ENCODE measurements at regions not wholly inside any gene's neighbourhood (a gene's known extent, or its start where the extent isn't known, plus 50 kb on each side); places are given as distances from the start of the nearest gene placed in this dataset.

DNA sequence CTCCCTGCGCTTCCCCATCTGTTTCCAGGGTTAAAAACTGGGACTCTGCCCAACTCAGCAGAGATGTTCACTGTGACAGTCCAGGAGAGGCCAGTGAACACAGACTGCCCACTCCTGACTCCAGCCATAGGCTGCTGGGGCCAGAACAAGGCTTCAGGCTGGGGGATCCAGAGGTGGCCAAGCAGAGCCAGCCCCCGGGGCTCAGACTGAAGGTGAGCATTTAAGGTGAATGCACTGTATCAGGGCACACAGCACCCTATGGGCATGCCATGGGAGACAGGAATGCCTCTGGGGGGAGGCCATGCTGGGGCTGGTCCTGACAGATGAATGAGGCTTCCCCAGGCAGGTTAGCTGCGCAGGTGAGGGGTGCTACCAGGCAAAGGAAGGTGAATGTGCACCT is 96.4 kb downstream of the TUBA3C start:
- Histone ChIP-seq H3K4me3 (ENCODE audit: low read depth, low read length, poor library complexity, severe bottlenecking) (no peak overlapping the region), H3K9me3 (ENCODE audit: low read length) (no peaks in the 10 kb centered on the region), H3K79me2 (ENCODE audit: insufficient read depth, low read depth, low read length) (no peaks in the 10 kb centered on the region), H3K4me1 (ENCODE audit: insufficient read depth, low read length, poor library complexity, severe bottlenecking) (no peaks in the 10 kb centered on the region), H3K9me2 (ENCODE audit: insufficient read depth, low read length) (no peaks in the 10 kb centered on the region), H4K20me1 (ENCODE audit: insufficient read depth, low read length) (no peaks in the 10 kb centered on the region), H3K36me3 (ENCODE audit: insufficient read depth, low read length) (no peaks in the 10 kb centered on the region), H3K4me2 (ENCODE audit: low read length) (no peak overlapping the region), H2AFZ (ENCODE audit: low read length) (no peak overlapping the region), H3K27ac (ENCODE audit: low read depth, low read length, poor library complexity, severe bottlenecking) (no peak overlapping the region)
- no peak for DNase-seq (ENCODE audit: low spot score)
- ChIA-PET POLR2A (no interaction called here), CTCF (ENCODE audit: unreplicated experiment) (no interaction called here)
- intact Hi-C loops (cut with micrococcal nuclease; ENCODE audit: unreplicated experiment), result loop anchor here (10.0 kb wide), 1 partner anchor 50 kb away; no protein-coding TSS in a partner anchor
- TF ChIP-seq EZH2phosphoT487 (IDR thresholded peaks at IDR 0.05; ENCODE audit: borderline replicate concordance, low read depth, low read length) (no peak), CTCF (conservative IDR thresholded peaks at IDR 0.05; ENCODE audit: low read length) (no peak)
- BruUV-seq (replicated peaks), result no TSS peak

DNA sequence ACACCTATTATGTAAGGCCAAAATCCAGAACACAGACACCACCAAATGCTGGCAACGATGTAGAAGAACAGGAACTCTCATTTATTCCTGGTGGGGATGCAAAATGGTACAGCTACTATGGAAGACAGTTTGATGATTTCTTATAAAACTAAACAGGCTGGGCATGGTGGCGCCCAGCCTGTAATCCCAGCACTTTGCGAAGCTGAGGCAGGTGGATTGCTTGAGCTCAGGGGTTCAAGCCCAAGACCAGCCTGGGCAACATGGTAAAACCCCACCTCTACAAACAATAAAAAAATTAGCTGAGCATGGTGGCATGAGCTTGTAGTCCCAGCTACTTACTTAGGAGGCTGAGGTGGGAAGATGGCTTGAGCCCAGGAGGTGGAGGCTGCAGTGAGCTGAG is 98.3 kb downstream of the TUBA3C start:
- ChIA-PET CTCF (ENCODE audit: unreplicated experiment) (no interaction called here), POLR2A (no interaction called here)
- no peak overlapping the region for H3K4me3 ChIP-seq (ENCODE audit: low read depth, low read length, poor library complexity, severe bottlenecking)
- no peak overlapping the region for H3K4me2 ChIP-seq (ENCODE audit: low read length)
- H3K36me3 ChIP-seq (ENCODE audit: insufficient read depth, low read length), result no peaks in the 10 kb centered on the region
- TF ChIP-seq CTCF (conservative IDR thresholded peaks at IDR 0.05; ENCODE audit: low read length) (no peak), EZH2phosphoT487 (IDR thresholded peaks at IDR 0.05; ENCODE audit: borderline replicate concordance, low read depth, low read length) (no peak)
- BruUV-seq (replicated peaks), result no TSS peak
- no peaks in the 10 kb centered on the region for H4K20me1 ChIP-seq (ENCODE audit: insufficient read depth, low read length)
- intact Hi-C loops (cut with micrococcal nuclease; ENCODE audit: unreplicated experiment), result loop anchor here (10.0 kb wide), 1 partner anchor 49 kb away; no protein-coding TSS in a partner anchor
- H3K79me2 ChIP-seq (ENCODE audit: insufficient read depth, low read depth, low read length), result no peaks in the 10 kb centered on the region
- no peaks in the 10 kb centered on the region for H3K4me1 ChIP-seq (ENCODE audit: insufficient read depth, low read length, poor library complexity, severe bottlenecking)
- H3K9me2 ChIP-seq (ENCODE audit: insufficient read depth, low read length), result no peaks in the 10 kb centered on the region
- no peaks in the 10 kb centered on the region for H3K9me3 ChIP-seq (ENCODE audit: low read length)
- DNase-seq (ENCODE audit: low spot score), result no peak
- no peak overlapping the region for H3K27ac ChIP-seq (ENCODE audit: low read depth, low read length, poor library complexity, severe bottlenecking)
- H2AFZ ChIP-seq (ENCODE audit: low read length), result no peak overlapping the region

- Histone ChIP-seq H3K4me2 (ENCODE audit: low read length) (no peak overlapping the region), H3K4me3 (ENCODE audit: low read depth, low read length, poor library complexity, severe bottlenecking) (no peak overlapping the region), H2AFZ (ENCODE audit: low read length) (no peak overlapping the region), H3K79me2 (ENCODE audit: insufficient read depth, low read depth, low read length) (no peaks in the 10 kb centered on the region), H3K9me2 (ENCODE audit: insufficient read depth, low read length) (no peaks in the 10 kb centered on the region), H3K27ac (ENCODE audit: low read depth, low read length, poor library complexity, severe bottlenecking) (no peak overlapping the region), H3K4me1 (ENCODE audit: insufficient read depth, low read length, poor library complexity, severe bottlenecking) (no peaks in the 10 kb centered on the region), H3K36me3 (ENCODE audit: insufficient read depth, low read length) (no peaks in the 10 kb centered on the region), H3K9me3 (ENCODE audit: low read length) (no peaks in the 10 kb centered on the region), H4K20me1 (ENCODE audit: insufficient read depth, low read length) (no peaks in the 10 kb centered on the region)
- no peak for TF ChIP-seq EZH2phosphoT487 (IDR thresholded peaks at IDR 0.05; ENCODE audit: borderline replicate concordance, low read depth, low read length)
- no peak for TF ChIP-seq CTCF (conservative IDR thresholded peaks at IDR 0.05; ENCODE audit: low read length)
- intact Hi-C loops (cut with micrococcal nuclease; ENCODE audit: unreplicated experiment), result no loop called here
- POLR2A ChIA-PET, result no interaction called here
- DNase-seq (ENCODE audit: low spot score), result no peak
- CTCF ChIA-PET (ENCODE audit: unreplicated experiment), result no interaction called here
- no TSS peak for BruUV-seq (replicated peaks)
These were observed 106.2 kb downstream of the TUBA3C start for GRCh38 chr13:19075418-19075817.

Measured in OCI-LY7 (cell line).